Muscle layer of duodenum (tissue), 2 donors: ENCODE measurements at regions not wholly inside any gene's neighbourhood (a gene's known extent, or its start where the extent isn't known, plus 50 kb on each side); places are given as distances from the start of the nearest gene placed in this dataset.
"Not testable (repeated sequence)": the region's sequence is repeated elsewhere in the genome, so short reads cannot be mapped to it uniquely, and the experiment has no call there.

Experiments
- H3K27ac ChIP-seq: one replicate; pipeline ENCODE4 v1.7.0; 2013; ENCODE audit warnings: mild to moderate bottlenecking, low read length
- H3K27me3 ChIP-seq: one replicate; pipeline ENCODE4 v1.7.0; 2013; ENCODE audit warnings: low read depth, mild to moderate bottlenecking, control low read depth, low read length
- H3K36me3 ChIP-seq, 2 donors: one replicate each; pipeline ENCODE4 v1.7.0; 2013; ENCODE audit warnings: low read length in 2 of 2, control low read depth in 1 of 2, mild to moderate bottlenecking in 1 of 2; ENCODE audit not compliant: insufficient read depth in 2 of 2, control insufficient read depth in 1 of 2
- H3K4me1 ChIP-seq, 2 donors: one replicate each; pipeline ENCODE4 v1.7.0; 2013; ENCODE audit warnings: low read length in 2 of 2, mild to moderate bottlenecking in 2 of 2, control low read depth in 1 of 2, moderate library complexity in 1 of 2; ENCODE audit not compliant: insufficient read depth in 2 of 2, control insufficient read depth in 1 of 2
- H3K4me3 ChIP-seq, 2 donors: one replicate each; pipeline ENCODE4 v1.7.0; 2013; ENCODE audit warnings: low read length in 2 of 2, low read depth in 1 of 2, mild to moderate bottlenecking in 1 of 2
- H3K9me3 ChIP-seq, 2 donors: one replicate each; pipeline ENCODE4 v1.7.0; 2013; ENCODE audit warnings: low read length in 2 of 2, control low read depth in 1 of 2, mild to moderate bottlenecking in 1 of 2; ENCODE audit not compliant: control insufficient read depth in 1 of 2
- donor health status: healthy.

DNA sequence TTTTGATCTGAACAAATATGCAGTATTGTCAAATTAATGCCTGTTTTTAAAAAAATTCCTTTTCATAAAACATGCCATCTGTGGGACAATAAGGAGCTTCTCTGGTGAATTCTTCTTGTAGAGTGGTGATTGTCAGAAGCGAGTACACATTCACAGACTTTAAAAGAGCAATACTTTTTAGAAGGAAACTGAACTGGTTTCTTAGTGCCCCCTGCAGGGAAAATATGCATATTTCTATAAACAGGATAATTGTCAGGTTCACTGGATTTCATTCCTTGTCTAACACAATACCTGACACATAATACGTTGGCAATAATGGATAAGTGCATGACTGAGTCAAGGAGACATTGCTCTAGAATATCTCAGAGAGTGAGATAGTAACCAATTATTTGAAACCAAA, 133.7 kb downstream of the KIF4B start:
- H3K27ac ChIP-seq, result no peak overlapping the region
- H3K27me3 ChIP-seq, result no peaks in the 10 kb centered on the region
- H3K36me3 ChIP-seq, result no peaks in the 10 kb centered on the region
- H3K4me1 ChIP-seq, result no peaks in the 10 kb centered on the region
- no peaks in the 10 kb centered on the region for H3K9me3 ChIP-seq
- no peak overlapping the region for H3K4me3 ChIP-seq

DNA sequence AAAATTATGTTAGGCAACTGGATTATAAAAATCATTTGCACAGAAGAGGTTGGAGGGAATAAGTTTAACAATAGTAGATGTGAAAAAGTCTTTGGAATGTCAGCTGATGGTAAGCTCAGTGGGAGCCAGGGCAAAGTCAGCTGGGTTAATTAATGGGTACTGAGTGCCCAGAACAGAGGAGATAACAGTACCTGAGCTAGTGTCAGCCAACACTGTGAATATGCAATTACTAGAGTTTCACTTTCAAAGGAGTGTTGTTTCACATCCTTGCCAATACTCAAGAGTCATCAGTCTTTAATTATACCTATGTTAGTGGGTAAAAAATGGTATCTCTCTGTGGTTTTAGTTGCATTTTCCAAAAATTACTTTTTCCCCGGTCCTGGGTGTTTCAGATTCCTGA, 135.1 kb downstream of the KIF4B start:
- no peak overlapping the region for H3K27ac ChIP-seq
- no peaks in the 10 kb centered on the region for H3K9me3 ChIP-seq
- H3K36me3 ChIP-seq, result no peaks in the 10 kb centered on the region
- H3K27me3 ChIP-seq, result no peaks in the 10 kb centered on the region
- H3K4me3 ChIP-seq, result no peak overlapping the region
- no peaks in the 10 kb centered on the region for H3K4me1 ChIP-seq

DNA sequence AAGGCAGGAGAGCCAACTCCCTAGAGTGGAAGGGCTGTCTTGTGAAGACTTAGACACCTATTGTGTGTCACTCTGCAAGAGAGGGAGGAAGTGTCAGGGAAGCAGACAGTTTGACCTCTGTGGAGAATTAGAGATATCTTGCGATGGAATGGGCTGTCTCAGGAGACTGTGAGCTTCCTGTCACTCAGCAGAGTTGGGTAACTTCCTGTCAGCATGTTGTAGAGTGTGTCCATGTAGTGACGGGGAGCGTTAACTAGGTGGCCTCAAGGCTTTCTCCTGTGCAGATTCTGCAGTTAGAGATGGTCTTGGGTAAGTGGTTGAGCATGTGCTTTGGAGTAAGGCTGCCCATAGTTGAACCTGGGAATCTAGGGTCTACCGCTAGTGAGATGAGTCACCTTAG, 136.5 kb downstream of the KIF4B start:
- Histone ChIP-seq H3K4me3 (no peak overlapping the region), H3K36me3 (no peaks in the 10 kb centered on the region), H3K27me3 (no peaks in the 10 kb centered on the region), H3K4me1 (no peaks in the 10 kb centered on the region), H3K27ac (no peak overlapping the region), H3K9me3 (no peaks in the 10 kb centered on the region)

DNA sequence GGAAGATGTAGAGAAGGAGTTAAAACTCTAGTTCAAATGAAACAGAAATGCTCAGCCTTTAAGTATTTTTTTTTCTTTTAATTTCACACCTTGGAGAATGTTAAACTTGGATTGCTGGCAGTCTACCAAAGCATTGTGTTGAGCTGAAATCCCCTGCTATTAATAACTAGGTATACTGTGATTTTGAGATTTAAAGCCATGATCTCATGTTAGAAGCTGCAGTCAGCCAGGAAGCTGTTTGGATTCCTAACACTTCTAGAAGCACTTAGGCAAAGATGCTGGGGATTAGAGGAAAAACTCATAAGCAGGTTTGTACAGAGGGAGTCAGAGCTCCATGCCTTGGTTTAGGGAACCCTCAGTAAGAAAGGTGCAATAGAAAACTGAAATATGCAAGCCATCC, 141.4 kb downstream of the KIF4B start:
- Histone ChIP-seq H3K9me3 (no peaks in the 10 kb centered on the region), H3K36me3 (no peaks in the 10 kb centered on the region), H3K4me1 (no peaks in the 10 kb centered on the region), H3K27me3 (no peaks in the 10 kb centered on the region), H3K27ac (no peak overlapping the region), H3K4me3 (no peak overlapping the region)

DNA sequence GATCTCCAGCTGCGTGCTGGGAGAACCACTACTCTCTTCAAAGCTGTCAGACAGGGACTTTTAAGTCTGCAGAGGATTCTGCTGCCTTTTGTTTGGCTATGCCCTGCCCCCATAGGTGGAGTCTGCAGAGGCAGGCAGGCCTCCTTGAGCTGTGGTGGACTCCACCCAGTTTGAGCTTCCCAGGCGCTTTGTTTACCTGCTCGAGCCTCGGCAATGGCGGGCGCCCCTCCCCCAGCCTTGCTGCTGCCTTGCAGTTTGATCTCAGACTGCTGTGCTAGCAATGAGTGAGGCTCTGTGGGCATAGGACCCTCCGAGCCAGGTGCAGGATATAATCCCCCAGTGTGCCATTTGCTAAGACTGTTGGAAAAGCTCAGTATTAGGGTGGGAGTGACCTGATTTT, 149.5 kb downstream of the KIF4B start:
- H3K27me3 ChIP-seq, H3K36me3 ChIP-seq, H3K4me1 ChIP-seq, H3K27ac ChIP-seq, H3K4me3 ChIP-seq, H3K9me3 ChIP-seq: not testable (repeated sequence)

DNA sequence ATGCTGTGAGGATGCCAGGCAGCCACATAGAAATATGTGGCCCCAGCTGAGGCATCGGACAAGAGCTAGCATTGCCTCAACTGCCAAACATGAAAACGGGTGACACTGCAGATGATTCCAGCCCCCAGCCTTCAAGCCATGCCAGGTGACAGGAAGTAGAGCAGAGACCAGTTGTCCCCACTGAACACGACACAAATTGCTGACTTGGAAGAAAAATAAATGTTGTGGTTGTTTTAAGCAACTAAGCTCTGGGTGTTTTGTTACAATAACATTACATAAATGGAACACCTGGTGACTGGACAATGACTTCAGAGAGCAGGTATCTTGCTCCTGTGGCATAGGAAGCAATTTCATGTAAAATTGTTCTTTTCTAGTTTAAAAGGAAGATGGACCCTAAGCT, 154.2 kb downstream of the KIF4B start:
- H3K4me1 ChIP-seq, result no peaks in the 10 kb centered on the region
- H3K9me3 ChIP-seq, result no peaks in the 10 kb centered on the region
- no peaks in the 10 kb centered on the region for H3K27me3 ChIP-seq
- H3K27ac ChIP-seq, result no peak overlapping the region
- H3K36me3 ChIP-seq, result no peaks in the 10 kb centered on the region
- no peak overlapping the region for H3K4me3 ChIP-seq

DNA sequence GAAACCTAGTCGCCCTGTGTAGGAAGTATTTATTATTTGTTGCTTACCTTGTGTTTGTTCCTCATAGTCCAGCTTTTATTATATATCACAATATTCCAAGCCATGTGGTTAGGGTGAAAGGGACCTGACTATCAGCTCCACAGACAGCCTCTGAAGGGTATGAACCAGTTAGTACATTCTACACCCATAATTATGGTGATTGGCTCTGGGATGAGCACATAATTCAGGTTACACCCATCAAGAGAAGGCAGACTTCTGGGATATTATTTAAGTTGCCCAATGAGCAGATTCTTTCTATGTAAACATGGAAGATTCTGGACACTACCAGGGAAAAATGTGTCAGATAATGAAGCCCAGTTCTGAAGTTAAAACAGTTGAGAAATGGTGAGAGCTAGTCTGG, 168.0 kb downstream of the KIF4B start:
- no peak overlapping the region for H3K4me3 ChIP-seq
- H3K36me3 ChIP-seq, result no peaks in the 10 kb centered on the region
- H3K9me3 ChIP-seq, result peaks cover 0 to 3% of the 10 kb centered on the region in 2 donors
- no peak overlapping the region for H3K27ac ChIP-seq
- no peaks in the 10 kb centered on the region for H3K27me3 ChIP-seq
- no peaks in the 10 kb centered on the region for H3K4me1 ChIP-seq

DNA sequence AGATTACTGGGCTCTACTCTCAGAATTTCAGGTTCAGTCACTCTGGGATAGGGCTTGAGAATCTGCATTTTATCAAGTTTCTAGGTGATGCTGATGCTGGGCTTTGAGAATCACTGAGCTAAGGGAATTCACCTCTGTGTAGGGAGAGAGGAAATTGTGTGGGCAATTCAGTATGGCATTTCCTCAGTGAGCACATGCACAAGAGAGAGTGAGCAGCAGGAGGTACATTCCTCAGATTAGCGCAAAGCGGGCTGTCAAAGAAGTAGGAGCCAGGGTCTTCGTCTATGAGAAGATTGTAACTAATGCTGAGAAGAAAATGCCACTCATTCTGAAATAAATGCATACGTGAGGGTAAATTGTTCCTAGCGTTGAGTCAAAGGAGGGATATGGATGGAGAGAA, 175.9 kb downstream of the KIF4B start:
- H3K36me3 ChIP-seq, result no peaks in the 10 kb centered on the region
- H3K4me3 ChIP-seq, result no peak overlapping the region
- H3K27me3 ChIP-seq, result no peaks in the 10 kb centered on the region
- no peak overlapping the region for H3K27ac ChIP-seq
- H3K9me3 ChIP-seq, result no peaks in the 10 kb centered on the region
- no peaks in the 10 kb centered on the region for H3K4me1 ChIP-seq

DNA sequence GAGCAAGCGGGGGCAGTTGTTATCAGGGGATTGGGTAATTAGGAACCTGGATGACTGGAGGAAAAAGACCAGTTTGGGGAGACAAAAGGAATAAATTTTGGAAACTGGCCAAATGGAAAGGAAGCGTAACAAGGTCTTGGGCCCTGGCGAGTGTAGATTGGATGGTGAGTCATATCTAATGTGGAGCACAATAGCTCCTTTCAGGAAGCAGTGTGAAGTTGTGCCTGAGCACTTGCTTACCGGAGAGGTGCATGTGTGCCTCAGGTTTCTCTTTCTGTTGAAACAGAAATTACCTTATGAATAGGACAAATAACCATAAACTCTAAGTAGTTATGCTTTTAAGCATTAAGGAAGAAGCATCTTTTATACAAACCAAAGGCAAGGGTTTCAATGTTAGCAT, 176.4 kb downstream of the KIF4B start:
- no peaks in the 10 kb centered on the region for H3K27me3 ChIP-seq
- H3K4me1 ChIP-seq, result no peaks in the 10 kb centered on the region
- no peaks in the 10 kb centered on the region for H3K9me3 ChIP-seq
- H3K27ac ChIP-seq, result no peak overlapping the region
- no peaks in the 10 kb centered on the region for H3K36me3 ChIP-seq
- no peak overlapping the region for H3K4me3 ChIP-seq

DNA sequence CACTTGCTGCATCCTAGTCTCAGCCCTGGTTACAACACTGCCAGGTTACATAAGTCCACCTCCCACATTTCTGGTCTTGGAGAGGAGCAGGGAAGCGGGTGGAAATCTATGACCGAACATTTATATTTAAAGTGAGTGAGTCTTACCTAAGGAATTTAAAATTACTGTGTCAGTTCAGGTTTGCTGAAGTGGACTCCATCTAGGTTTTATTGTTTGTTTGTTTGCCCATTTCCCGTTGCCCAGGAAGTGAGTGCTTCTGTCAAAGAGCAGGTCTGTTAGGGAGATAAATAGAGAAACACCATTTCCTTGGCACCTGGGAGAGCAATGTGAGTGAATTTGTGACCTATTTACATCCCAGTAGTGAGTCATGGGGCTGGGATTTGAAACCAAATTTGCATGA, 179.5 kb downstream of the KIF4B start:
- no peak overlapping the region for H3K27ac ChIP-seq
- no peak overlapping the region for H3K4me3 ChIP-seq

DNA sequence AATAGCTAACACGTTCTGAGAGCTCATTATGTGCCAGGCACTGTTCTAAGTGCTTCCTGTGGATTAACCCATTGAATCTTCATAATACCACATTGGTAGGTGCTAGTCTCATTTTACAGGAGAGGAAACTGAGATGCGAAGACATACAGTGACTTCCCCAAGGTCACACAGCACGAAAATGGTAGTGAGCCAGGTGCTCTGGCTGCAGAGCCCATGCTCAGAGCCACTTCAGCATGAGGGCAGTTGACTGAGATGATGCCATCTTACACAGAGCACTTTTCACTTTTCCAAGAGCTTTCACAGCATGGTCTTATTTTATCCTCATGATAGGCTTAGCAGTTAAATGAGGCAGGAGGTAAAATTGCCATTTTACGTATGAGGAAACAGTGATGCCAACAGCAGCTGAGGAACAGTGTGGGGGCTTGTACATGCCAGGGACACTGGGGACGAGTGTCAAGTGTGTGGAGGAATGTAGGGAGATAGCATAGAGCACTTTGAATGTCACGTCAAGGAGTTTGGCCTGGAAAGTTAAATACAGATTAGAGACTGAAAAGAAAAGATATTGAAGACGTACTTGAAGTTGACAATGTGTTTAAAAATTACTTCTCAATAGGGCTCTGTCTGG, 180.0 kb downstream of the KIF4B start:
- Histone ChIP-seq H3K27ac (no peak overlapping the region), H3K4me1 (no peaks in the 10 kb centered on the region), H3K36me3 (no peaks in the 10 kb centered on the region), H3K27me3 (no peaks in the 10 kb centered on the region), H3K9me3 (no peaks in the 10 kb centered on the region), H3K4me3 (no peak overlapping the region)

More for the DNA sequence above, 179.5 kb downstream of the KIF4B start:
- Histone ChIP-seq H3K27me3 (no peaks in the 10 kb centered on the region), H3K9me3 (no peaks in the 10 kb centered on the region), H3K36me3 (no peaks in the 10 kb centered on the region), H3K4me1 (no peaks in the 10 kb centered on the region)

DNA sequence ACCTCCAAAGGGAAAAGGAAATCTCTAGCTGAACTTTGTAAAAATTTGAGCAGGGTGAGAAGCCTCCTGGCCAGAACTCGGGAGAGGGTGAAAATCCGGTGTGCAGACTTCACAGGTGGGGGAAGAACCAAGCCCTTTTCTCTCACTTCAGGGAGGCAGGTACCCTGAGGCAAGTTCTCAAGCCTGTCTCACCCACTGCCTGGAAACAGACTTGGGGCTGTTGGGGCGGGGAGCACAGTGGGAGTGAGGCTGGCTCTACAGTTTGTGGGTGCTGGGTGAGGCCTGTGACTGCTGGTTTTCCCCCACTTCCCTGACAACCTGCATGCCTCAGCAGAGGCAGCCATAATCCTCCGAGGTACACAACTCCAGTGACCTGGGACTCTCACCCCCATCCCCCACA, 187.1 kb downstream of the KIF4B start:
- H3K27ac ChIP-seq, result no peak overlapping the region
- peaks cover 0 to 2% of the 10 kb centered on the region in 2 donors for H3K9me3 ChIP-seq
- no peak overlapping the region for H3K4me3 ChIP-seq
- no peaks in the 10 kb centered on the region for H3K4me1 ChIP-seq
- no peaks in the 10 kb centered on the region for H3K27me3 ChIP-seq
- no peaks in the 10 kb centered on the region for H3K36me3 ChIP-seq
